DND-41 (cell line): ENCODE measurements at regions not wholly inside any gene's neighbourhood (a gene's known extent, or its start where the extent isn't known, plus 50 kb on each side); places are given as distances from the start of the nearest gene placed in this dataset.

Experiments used
- ATAC-seq: fragments of 200-7000 bp; cut with Tn5 transposase; 3 replicates; pipeline ENCODE4 v1.9.1; 2021; ENCODE audit warnings: low read depth; ENCODE audit not compliant: insufficient read depth
- DNase-seq: peaks from one replicate; pipeline ENCODE4 v3.0.0-alpha.2; 2020
- H2AFZ ChIP-seq: 2 replicates; pipeline ENCODE4 v1.6.0; 2012; ENCODE audit warnings: low read depth, low read length
- H3K27ac ChIP-seq: 2 replicates; pipeline ENCODE4 v1.5.1; 2012; ENCODE audit warnings: low read length, inconsistent platforms
- H3K27me3 ChIP-seq: fragments of 200-600 bp; sonication (generic); 2 replicates; pipeline ENCODE4 v1.6.0; 2012; ENCODE audit warnings: low read length, mild to moderate bottlenecking, inconsistent platforms; ENCODE audit not compliant: insufficient read depth, poor library complexity
- H3K36me3 ChIP-seq: 2 replicates; pipeline ENCODE4 v1.5.1; 2012; ENCODE audit warnings: low read length, inconsistent platforms; ENCODE audit not compliant: insufficient read depth
- H3K4me1 ChIP-seq: 2 replicates; pipeline ENCODE4 v1.5.1; 2012; ENCODE audit warnings: mild to moderate bottlenecking, low read length; ENCODE audit not compliant: insufficient read depth
- H3K4me2 ChIP-seq: 2 replicates; pipeline ENCODE4 v1.6.0; 2012; ENCODE audit warnings: mild to moderate bottlenecking, moderate library complexity, low read length, inconsistent platforms; ENCODE audit not compliant: insufficient read depth
- H3K4me3 ChIP-seq, 2 experiments: fragments of 200-600 bp in 1 of 2; shearing (Covaris generic) in 1 of 2; 2 replicates each; pipeline ENCODE4 v1.5.1; 2012 to 2016; ENCODE audit warnings: inconsistent platforms in 2 of 2, low read length in 2 of 2, mild to moderate bottlenecking in 2 of 2, low read depth in 1 of 2, moderate library complexity in 1 of 2
- H3K79me2 ChIP-seq: 2 replicates; pipeline ENCODE4 v1.6.0; 2012; ENCODE audit warnings: low read length, inconsistent platforms; ENCODE audit not compliant: insufficient read depth
- H3K9ac ChIP-seq: 2 replicates; pipeline ENCODE4 v1.6.0; 2012; ENCODE audit warnings: low read depth, mild to moderate bottlenecking, inconsistent platforms, low read length, moderate library complexity
- H3K9me3 ChIP-seq: 2 replicates; pipeline ENCODE4 v1.5.1; 2012; ENCODE audit warnings: low read length, moderate library complexity, mild to moderate bottlenecking, inconsistent platforms; ENCODE audit not compliant: insufficient read depth, severe bottlenecking
- H4K20me1 ChIP-seq: 2 replicates; pipeline ENCODE4 v1.6.0; 2012; ENCODE audit warnings: low read length; ENCODE audit not compliant: insufficient read depth
- CTCF ChIP-seq: IDR thresholded peaks from 2 replicates; pipeline ENCODE4 v1.5.1; 2012; ENCODE audit warnings: borderline replicate concordance, low read length, moderate library complexity, mild to moderate bottlenecking; ENCODE audit not compliant: poor library complexity, severe bottlenecking; ENCODE audit errors: extremely low read depth
- EZH2 ChIP-seq: IDR thresholded peaks from 3 replicates; pipeline ENCODE4 v1.6.1; 2012; ENCODE audit warnings: borderline replicate concordance, low read depth, mild to moderate bottlenecking, moderate library complexity, low read length, inconsistent platforms; ENCODE audit not compliant: severe bottlenecking

- Histone ChIP-seq H3K27me3 (no peaks in the 10 kb centered on the region), H3K9ac (no peak overlapping the region), H3K4me1 (0 out of 2 replicates have a peak, but pooled peaks cover 5% of the 10 kb centered on the region), H3K4me3 (no peak overlapping the region), H3K4me2 (no peak overlapping the region), H4K20me1 (no peaks in the 10 kb centered on the region), H3K9me3 (peaks cover 33% of the 10 kb centered on the region), H3K36me3 (no peaks in the 10 kb centered on the region), H2AFZ (no peak overlapping the region), H3K27ac (no peak overlapping the region), H3K79me2 (no peaks in the 10 kb centered on the region)
- peak; percentile 14; the same call in 1 of the 3 replicates for ATAC-seq
- no peak for TF ChIP-seq CTCF
- no peak for TF ChIP-seq EZH2
- no peak for DNase-seq
Measured at GRCh38 chr2:234198976-234199375, 148.5 kb downstream of the SPP2 start.

GRCh38 chr2:234195516-234195915, 145.0 kb downstream of the SPP2 start:
- Histone ChIP-seq H3K4me2 (no peak overlapping the region), H3K36me3 (no peaks in the 10 kb centered on the region), H4K20me1 (no peaks in the 10 kb centered on the region), H3K4me1 (peaks cover 18% of the 10 kb centered on the region), H3K27me3 (no peaks in the 10 kb centered on the region), H3K4me3 (no peak overlapping the region), H3K9ac (no peak overlapping the region), H2AFZ (no peak overlapping the region), H3K9me3 (peaks cover 14% of the 10 kb centered on the region), H3K79me2 (peaks cover 13% of the 10 kb centered on the region), H3K27ac (no peak overlapping the region)
- TF ChIP-seq EZH2 (no peak), CTCF (no peak)
- ATAC-seq: no peak
- no peak for DNase-seq

- ATAC-seq (no peak), DNase-seq (no peak)
- TF ChIP-seq EZH2 (no peak), CTCF (no peak)
- H3K79me2 ChIP-seq: peaks cover 27% of the 10 kb centered on the region
- H3K9me3 ChIP-seq: peaks cover 14% of the 10 kb centered on the region
- peaks cover 7% of the 10 kb centered on the region; the same call in 1 of the 2 replicates for H3K36me3 ChIP-seq
- H3K27me3 ChIP-seq: no peaks in the 10 kb centered on the region
- no peak overlapping the region for H3K9ac ChIP-seq
- H3K4me3 ChIP-seq: no peak overlapping the region
- no peak overlapping the region for H2AFZ ChIP-seq
- H3K4me1 ChIP-seq: peaks cover 32% of the 10 kb centered on the region
- H4K20me1 ChIP-seq: no peaks in the 10 kb centered on the region
- H3K4me2 ChIP-seq: no peak overlapping the region
- H3K27ac ChIP-seq: peak overlapping the region; percentile 43; the same call in 1 of the 2 replicates
Measured at GRCh38 chr2:234193977-234194563, 143.6 kb downstream of the SPP2 start.
